GM08714 (cell line): ENCODE measurements at regions not wholly inside any gene's neighbourhood (a gene's known extent, or its start where the extent isn't known, plus 50 kb on each side); places are given as distances from the start of the nearest gene placed in this dataset.
"Not testable (repeated sequence)": the region's sequence is repeated elsewhere in the genome, so short reads cannot be mapped to it uniquely, and the experiment has no call there.

Source experiments
- H3K4me3 ChIP-seq: fragments of 200-500 bp; sonication (Bioruptor generic); 2 replicates; pipeline ENCODE4 v1.5.1; 2014; ENCODE audit warnings: mild to moderate bottlenecking, low read length, inconsistent platforms
- ZNF274 ChIP-seq: IDR thresholded peaks from 2 replicates; pipeline ENCODE4 v1.6.1; 2012; ENCODE audit warnings: mild to moderate bottlenecking, low read depth, low read length

DNA sequence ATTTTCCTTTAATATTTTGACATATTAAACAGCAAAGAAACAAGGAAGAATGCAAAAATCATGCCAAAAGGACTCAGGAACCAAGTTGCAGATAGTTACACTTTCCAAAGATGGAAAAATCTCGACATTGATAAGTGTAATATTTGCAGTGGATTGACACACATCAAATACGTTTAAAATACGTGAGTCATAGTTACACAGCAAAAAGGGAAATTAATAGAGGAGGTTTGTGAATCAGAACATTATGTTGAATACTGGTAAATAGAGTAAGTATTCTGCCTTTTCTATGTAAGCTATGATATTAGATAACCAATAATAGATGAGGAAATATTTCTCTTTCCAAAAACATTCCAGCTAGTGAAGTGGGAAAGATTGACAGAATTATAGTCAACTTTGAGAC, 1761.3 kb upstream of the IGFBP7 start:
- TF ChIP-seq ZNF274 = no peak
- H3K4me3 ChIP-seq = no peak overlapping the region

DNA sequence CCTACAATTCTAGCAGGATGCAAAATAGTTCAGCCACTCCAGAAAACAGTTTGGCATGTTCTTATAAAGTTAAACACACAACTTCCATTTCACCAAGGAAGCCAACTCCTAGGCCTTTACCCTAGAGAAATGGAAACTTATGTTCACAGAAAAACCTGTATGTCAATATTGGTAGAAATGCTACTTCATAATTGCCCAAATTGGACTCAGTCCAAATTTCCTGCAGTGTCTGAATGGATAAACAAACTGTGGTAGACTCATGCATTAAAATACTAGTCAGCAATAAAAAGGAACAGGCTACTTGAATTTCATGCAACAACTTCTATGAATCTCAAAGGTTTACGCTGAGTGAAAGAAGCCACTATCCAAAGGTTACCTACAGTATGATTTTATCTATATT, 1738.8 kb upstream of the IGFBP7 start:
- no peak overlapping the region for H3K4me3 ChIP-seq
- no peak for TF ChIP-seq ZNF274

DNA sequence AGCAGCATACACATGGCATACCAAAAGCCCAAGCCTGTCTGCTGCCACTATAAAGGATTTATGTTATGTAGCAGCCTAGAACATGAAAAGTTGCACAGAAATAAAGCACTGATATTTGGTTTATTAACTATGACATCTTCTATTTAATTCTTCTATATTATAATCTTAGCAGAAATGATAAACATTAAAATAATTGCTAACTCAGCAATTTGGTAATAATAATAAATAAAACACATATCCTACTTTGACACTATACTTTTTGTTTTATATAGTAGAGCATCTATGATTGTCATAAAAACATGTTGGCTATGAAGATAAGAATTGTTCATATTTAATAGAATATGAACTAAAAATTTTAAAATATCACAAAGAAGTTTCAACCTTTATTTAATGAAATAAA, 1733.3 kb upstream of the IGFBP7 start:
- H3K4me3 ChIP-seq = no peak overlapping the region
- no peak for TF ChIP-seq ZNF274

DNA sequence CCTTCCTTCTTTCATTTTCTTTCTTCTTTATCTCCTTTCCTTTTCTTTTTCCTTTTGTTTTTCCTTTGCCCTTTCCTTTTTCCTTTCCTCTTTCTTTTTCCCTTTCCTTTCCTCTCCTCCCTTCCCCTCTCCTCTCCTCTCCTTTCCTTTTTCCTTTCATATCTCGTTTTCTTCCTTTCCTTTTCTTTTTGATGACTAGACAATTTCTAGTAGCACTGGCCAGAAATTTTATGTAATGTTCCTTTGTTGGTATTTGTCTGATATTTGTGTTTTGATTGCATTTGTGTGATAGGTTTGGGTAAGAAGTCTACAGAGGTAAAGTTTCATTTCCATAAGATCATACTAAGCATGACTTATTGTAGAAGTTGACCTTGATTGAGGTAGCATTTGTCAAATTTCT, 1722.9 kb upstream of the IGFBP7 start:
- no peak for TF ChIP-seq ZNF274
- no peak overlapping the region for H3K4me3 ChIP-seq

DNA sequence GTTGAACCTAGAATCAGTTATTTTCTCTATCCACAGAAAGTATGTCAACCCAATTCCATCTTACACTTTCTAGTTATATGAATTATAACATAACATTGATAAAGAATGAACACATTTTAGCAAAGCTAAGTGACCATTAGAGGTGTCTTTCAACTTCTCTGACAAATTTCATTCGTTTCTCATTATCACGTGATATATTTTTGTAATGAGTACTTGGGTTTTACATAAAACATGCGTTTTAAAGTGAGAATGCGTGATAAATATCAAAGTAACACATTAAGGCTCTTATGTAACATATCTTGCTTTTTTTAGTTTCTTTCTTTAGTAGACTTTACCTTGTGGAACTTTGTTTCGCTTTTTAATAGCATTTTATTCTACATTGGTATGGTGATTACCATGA, 1715.1 kb upstream of the IGFBP7 start:
- no peak overlapping the region for H3K4me3 ChIP-seq
- no peak for TF ChIP-seq ZNF274

DNA sequence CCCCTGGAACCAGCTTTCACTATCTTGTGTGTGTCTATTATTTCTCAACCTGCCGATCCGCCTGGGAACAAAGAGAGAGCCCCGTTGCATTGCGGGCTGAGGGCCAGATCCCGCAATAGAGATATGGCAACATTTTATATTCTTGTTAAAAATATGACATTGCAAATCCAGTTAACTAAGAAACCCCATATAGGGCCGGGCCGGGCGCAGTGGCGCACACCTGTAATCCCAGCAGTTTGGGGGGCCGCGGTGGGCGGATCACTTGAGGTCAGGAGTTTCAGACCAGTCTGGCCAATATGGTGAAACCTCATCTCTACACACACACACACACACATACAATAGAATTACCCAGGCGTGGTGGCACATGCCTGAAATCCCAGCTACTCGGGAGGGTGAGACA, 1708.4 kb upstream of the IGFBP7 start:
- not testable (repeated sequence) for H3K4me3 ChIP-seq

DNA sequence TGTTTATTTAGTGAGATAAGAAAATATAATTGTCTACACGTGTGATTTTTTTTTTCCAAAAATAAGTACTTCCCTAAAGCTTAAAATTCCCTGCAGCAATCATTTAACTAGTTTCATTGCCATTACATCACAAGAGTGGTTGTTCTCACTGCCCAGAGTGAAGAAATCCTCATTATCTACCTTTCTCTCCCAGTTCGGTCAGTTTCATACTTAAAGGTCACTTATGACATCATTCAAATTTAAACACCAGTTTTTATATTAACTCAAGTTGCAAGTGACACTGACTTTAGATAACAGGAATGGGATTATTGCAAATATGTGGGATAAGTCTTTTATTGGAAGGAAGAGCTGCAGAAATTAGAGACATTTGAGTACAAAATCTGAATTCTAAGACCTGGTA, 1699.8 kb upstream of the IGFBP7 start:
- TF ChIP-seq ZNF274 = no peak
- H3K4me3 ChIP-seq = no peak overlapping the region

DNA sequence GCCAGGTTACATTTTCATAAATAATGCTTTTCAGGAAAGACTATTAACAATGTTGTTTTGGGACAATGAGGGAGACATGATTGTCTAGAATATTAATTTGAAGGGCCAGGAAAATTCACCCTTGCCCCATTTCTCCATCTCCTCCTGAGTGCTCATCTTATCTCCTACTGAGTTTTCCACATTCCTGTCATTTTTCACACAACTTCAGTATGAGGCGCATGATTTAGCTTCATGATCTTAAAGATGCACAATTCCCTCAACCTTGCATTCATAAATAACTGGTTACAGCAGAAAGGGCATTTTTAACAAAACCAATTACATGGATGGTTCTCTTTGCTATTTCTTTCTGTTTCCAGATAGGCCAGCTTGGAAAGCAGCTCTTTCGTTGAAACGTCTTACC, 1699.2 kb upstream of the IGFBP7 start:
- TF ChIP-seq ZNF274 = no peak
- H3K4me3 ChIP-seq = no peak overlapping the region

DNA sequence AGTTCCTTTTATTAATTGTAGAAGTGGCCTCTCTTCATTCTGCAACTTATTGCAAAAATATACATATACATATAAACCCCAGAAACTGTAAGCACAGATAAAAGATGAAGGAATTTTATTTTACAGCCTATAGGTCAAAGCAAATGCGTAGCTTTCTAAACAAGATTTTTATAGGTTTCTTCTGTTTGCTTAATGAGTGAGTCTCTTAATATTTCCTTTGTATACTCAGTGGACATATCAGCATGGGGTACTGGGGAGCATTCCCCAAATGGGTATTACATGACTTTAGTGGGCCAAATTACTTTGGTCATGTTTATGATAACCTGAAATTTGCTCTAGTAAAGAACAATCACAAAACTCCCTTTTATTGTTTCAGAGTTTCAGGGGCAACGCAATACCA, 1698.6 kb upstream of the IGFBP7 start:
- H3K4me3 ChIP-seq = no peak overlapping the region
- no peak for TF ChIP-seq ZNF274

DNA sequence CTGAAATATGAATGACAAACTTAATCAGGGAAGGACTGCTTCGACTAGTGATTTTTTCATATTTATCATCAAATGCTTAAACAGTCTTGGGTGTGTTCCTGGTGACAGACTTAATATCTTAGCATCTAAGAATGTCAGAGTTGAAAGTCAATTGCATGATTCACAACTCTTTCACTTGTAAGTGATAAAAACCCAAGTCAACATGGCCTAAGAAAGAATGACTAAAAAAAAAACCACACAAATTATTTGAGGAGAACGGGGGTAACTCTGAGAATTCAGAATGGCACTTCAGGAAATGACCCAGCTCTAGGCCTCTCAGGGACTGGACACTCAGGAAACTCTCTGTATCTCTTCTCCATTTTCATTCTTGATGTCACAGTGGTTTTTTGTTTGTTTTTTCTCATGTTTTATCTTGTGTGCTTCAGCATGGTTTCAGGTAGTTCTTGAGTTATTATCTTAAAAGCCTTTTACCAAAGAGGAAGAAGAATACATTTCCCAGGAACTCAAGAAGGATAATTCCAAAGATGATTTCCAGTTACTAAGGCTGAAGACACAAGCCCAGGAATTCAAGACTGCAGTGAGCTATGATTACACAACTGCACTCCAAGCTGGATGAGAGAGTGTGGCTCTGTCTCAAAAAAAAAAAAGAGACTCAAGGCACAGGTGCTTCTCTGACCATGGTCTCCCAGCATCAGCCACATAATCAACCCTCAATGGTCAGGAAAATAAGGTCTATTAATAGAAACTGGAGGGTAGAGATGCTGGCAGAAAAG, 1697.8 kb upstream of the IGFBP7 start:
- TF ChIP-seq ZNF274 = no peak
- H3K4me3 ChIP-seq = no peak overlapping the region

DNA sequence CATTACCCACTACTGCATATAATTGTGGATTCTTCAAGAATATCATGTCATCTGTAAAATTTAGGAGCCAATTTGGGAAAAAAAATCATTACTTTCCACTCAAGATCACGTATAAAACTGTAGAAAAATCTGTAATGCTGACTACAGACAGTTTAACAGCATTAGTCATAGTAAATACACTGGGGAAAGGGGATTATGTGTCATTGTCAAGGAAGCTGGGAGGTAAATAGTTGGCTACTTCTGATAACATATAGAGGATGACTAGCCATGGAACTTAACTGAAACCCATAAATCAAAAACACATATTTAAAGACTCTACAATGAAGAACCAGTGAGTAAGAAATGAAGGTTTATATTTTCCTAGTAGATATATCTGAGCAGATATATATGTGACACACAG, 1666.4 kb upstream of the IGFBP7 start:
- no peak overlapping the region for H3K4me3 ChIP-seq
- no peak for TF ChIP-seq ZNF274

DNA sequence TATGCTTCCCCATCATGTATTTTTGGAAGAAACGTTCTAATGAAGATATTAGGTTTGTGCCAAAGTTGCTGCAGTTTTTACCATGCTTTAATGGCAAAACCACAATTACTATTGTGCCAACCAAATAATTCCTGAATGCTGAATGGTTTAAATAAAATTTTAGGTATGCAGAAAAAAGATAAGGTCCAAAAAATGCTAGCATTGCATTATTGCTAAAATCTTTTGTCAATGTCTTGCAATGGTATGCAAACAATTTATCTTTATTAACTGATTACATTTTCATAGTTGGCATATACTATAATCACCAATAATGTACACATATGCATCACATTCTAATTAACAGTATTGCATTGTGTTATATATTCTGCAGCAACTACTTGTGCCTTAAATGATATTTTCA, 1657.4 kb upstream of the IGFBP7 start:
- no peak for TF ChIP-seq ZNF274
- no peak overlapping the region for H3K4me3 ChIP-seq

DNA sequence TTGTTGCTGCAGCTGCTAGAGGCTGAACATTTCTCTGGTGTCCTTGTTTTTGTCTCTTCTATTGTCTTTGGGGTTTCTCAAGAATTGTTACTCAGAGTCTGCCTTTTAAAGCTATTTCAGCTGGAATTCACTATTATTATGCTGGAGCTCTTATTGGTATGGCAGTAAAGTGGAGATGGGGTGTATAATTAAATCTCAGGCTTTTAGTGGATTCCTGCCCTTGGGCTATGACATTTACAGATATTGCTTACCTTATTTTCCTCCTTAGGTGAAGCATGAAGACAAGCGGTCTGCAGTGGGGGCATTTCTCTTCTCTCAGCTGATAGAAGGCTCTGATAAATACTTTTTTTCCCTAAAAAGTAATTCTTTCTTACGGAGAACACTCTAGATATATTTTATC, 1656.6 kb upstream of the IGFBP7 start:
- TF ChIP-seq ZNF274 = no peak
- H3K4me3 ChIP-seq = no peak overlapping the region

DNA sequence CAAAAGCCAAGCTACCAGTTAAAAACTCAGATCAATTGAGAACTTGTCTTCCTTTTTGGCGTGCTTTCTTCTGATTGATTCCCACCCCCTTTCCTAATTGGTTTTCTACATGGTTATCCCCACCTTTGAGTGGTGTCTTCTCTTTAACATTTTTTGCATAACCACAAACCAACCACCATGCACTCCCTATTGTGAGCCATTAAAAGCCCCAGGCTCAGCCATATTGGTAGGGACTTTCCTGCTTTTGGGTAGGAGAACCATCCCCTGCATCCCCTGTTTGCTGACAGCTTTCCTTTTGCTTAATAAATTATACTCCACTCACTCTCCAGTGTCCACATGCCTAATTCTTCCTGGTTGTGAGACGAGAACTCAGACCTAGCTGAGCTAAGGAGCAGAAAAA, 1651.4 kb upstream of the IGFBP7 start:
- no peak overlapping the region for H3K4me3 ChIP-seq
- no peak for TF ChIP-seq ZNF274

DNA sequence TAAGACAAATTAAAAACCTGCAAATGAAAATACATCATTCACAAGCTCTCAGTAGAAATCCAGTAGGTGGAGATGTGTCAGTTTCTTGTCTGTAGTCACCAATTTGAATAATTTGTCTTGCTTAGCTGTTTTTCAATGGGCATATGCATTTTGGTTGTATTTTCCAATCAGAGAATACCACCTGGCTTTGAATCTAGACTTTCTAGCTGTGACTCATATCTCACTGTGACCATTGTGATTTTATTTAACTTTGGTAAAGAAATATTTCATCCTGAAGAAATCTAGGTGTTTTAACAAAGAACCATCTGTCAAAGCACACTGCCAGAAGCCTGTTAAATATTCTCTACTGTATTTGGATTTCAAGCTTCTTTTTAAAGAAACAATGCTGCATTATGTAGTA, 1650.6 kb upstream of the IGFBP7 start:
- no peak for TF ChIP-seq ZNF274
- H3K4me3 ChIP-seq = no peak overlapping the region

DNA sequence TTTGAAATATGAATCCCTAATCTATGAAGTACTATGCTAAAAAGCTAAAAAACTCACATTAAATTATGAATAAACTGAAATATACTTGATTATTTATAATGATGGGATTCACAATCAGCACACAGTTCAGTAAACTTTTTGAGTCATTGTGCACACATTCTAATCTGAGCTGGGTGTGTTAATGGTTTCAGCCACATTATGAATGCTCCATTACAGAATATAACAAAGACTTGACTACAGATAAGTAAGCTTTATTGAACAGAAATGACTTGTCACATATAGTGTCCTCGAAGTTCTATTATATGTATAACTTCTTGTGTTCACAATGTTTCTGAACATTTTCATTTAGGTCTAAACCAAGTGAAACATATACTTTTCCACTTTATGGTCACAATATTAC, 1649.9 kb upstream of the IGFBP7 start:
- no peak for TF ChIP-seq ZNF274
- no peak overlapping the region for H3K4me3 ChIP-seq
